Effector memory CD8-positive, alpha-beta T cell (primary cell): ENCODE measurements at regions not wholly inside any gene's neighbourhood (a gene's known extent, or its start where the extent isn't known, plus 50 kb on each side); places are given as distances from the start of the nearest gene placed in this dataset.

Source experiments
- ATAC-seq: fragments of 150-1000 bp; cut with Tn5 transposase; replicated peaks from 2 replicates; pipeline ENCODE4 v1.10.0; 2021; ENCODE audit warnings: mild to moderate bottlenecking, moderate library complexity
- DNase-seq, 3 experiments: peaks; one replicate each; pipeline ENCODE4 v3.0.0; 2021
- H3K27ac Mint-ChIP-seq, 2 donors: one replicate each; pipeline ENCODE4 v1.8.0; 2022; ENCODE audit warnings: mild to moderate bottlenecking in 2 of 2, mixed read lengths in 2 of 2, moderate library complexity in 2 of 2
- H3K27me3 Mint-ChIP-seq, 2 donors: one replicate each; pipeline ENCODE4 v1.8.0; 2022; ENCODE audit warnings: mixed read lengths in 2 of 2
- H3K36me3 Mint-ChIP-seq: one replicate; pipeline ENCODE4 v1.8.0; 2022; ENCODE audit warnings: mild to moderate bottlenecking, moderate library complexity, mixed read lengths; ENCODE audit not compliant: insufficient read depth
- H3K4me1 Mint-ChIP-seq, 2 donors: one replicate each; pipeline ENCODE4 v1.8.0; 2022; ENCODE audit warnings: low read depth in 2 of 2, mixed read lengths in 2 of 2
- H3K4me3 Mint-ChIP-seq, 2 donors: one replicate each; pipeline ENCODE4 v1.8.0; 2022; ENCODE audit warnings: mild to moderate bottlenecking in 2 of 2, mixed read lengths in 2 of 2, moderate library complexity in 2 of 2
- H3K9me3 Mint-ChIP-seq, 2 donors: one replicate each; pipeline ENCODE4 v1.8.0; 2022; ENCODE audit warnings: mixed read lengths in 2 of 2

DNA sequence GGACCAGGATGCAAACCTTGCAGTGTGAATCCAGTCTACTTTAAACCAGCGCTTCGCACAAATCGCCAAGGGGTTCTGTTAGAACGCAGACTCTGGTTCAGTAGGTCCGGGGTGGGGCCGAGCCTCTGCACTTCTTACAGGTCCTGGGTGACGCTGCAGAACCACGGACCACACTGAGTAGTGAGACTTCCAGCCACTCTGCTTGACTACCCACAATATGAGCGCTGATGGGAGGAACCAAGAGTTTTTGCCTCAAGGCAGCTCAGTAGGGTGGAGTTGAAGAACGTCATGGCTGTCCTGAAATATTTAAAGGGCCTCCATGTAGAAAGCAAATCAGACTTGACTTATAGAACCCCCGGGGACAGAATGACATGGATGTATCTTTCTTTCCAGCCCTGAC lies 138.0 kb upstream of the CRY1 start:
- Mint-ChIP-seq H3K4me3 (no peak overlapping the region), H3K27ac (no peak overlapping the region), H3K9me3 (no peaks in the 10 kb centered on the region), H3K36me3 (no peaks in the 10 kb centered on the region), H3K4me1 (no peaks in the 10 kb centered on the region), H3K27me3 (peaks cover 4 to 11% of the 10 kb centered on the region in 2 donors)
- ATAC-seq (no peak), DNase-seq (no peak)

GRCh38 chr12:107233551-107233950 lies 140.2 kb upstream of the CRY1 start:
- peaks cover 0 to 5% of the 10 kb centered on the region in 2 donors for H3K4me1 Mint-ChIP-seq
- no peaks in the 10 kb centered on the region for H3K9me3 Mint-ChIP-seq
- H3K27me3 Mint-ChIP-seq, result peaks cover 17 to 30% of the 10 kb centered on the region in 2 donors
- H3K4me3 Mint-ChIP-seq, result no peak overlapping the region
- ATAC-seq (no peak), DNase-seq (no peak)
- no peaks in the 10 kb centered on the region for H3K36me3 Mint-ChIP-seq
- no peak overlapping the region for H3K27ac Mint-ChIP-seq

DNA sequence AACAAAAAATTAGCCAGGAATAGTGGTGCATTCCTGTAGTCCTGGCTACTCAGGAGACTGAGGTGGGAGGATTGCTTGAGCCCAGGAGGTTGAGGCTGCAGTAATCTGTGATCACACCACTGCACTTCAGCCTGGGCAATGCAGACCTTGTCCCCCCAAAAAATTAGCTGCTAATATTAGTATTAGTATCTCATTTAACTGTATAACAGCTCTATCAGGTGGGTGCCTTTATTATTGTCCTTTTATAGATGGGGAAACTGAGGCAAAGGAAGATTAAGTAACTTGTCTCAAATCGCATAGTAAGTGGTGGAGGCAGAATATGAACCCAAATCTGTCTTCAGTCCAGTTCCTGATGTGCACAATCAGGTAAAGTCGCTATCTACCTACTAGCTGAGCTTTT lies 142.3 kb upstream of the CRY1 start:
- Mint-ChIP-seq H3K4me3 (no peak overlapping the region), H3K36me3 (no peaks in the 10 kb centered on the region)

DNA sequence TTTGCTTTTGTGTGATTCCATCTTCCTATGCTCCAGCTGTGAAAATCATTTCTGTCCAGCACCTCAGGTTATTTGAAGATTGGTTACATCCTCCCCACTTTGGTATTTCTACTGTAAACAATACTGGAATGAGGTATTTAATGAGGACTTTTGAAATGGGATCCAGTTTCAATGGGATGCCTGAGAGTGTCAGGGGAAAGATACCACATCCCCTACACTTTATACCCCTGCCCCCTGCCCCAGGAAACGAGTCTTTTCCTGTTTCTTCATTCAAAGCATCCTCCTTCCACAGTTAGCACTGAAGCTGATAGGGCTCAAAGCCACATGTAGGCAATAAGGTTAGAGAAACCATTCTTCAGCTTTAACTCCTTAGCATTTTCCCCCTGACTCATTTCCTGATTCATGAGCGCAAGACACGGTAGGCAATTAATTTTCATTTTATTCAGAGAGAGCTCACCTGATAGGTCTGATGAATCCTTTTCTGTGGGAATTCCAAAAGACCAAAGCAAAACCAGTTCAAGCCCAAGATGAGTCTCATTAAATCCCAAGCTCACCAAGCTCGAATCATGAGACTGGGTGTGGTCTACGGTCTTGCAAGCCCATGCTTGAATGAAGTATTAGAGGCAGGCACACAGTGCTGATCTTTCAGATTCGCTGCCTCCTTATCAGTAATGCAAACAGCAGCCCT lies 143.6 kb upstream of the CRY1 start:
- H3K9me3 Mint-ChIP-seq, result no peaks in the 10 kb centered on the region
- peaks cover 17 to 39% of the 10 kb centered on the region in 2 donors for H3K27me3 Mint-ChIP-seq
- H3K36me3 Mint-ChIP-seq, result no peaks in the 10 kb centered on the region
- DNase-seq (no peak), ATAC-seq (no peak)
- no peak overlapping the region for H3K27ac Mint-ChIP-seq
- H3K4me1 Mint-ChIP-seq, result peaks cover 0 to 5% of the 10 kb centered on the region in 2 donors
- H3K4me3 Mint-ChIP-seq, result no peak overlapping the region

More for the DNA sequence above, 142.3 kb upstream of the CRY1 start:
- Mint-ChIP-seq H3K4me1 (peaks cover 0 to 5% of the 10 kb centered on the region in 2 donors), H3K27ac (no peak overlapping the region), H3K27me3 (peaks cover 17 to 38% of the 10 kb centered on the region in 2 donors), H3K9me3 (no peaks in the 10 kb centered on the region)
- no peak for ATAC-seq
- no peak for DNase-seq

- peaks cover 28 to 52% of the 10 kb centered on the region in 2 donors for H3K27me3 Mint-ChIP-seq
- peaks cover 0 to 5% of the 10 kb centered on the region in 2 donors for H3K4me1 Mint-ChIP-seq
- ATAC-seq (no peak), DNase-seq (no peak)
- no peak overlapping the region for H3K4me3 Mint-ChIP-seq
- no peaks in the 10 kb centered on the region for H3K9me3 Mint-ChIP-seq
- no peak overlapping the region for H3K27ac Mint-ChIP-seq
- H3K36me3 Mint-ChIP-seq, result no peaks in the 10 kb centered on the region
Measured at GRCh38 chr12:107238296-107238695, 144.9 kb upstream of the CRY1 start.

DNA sequence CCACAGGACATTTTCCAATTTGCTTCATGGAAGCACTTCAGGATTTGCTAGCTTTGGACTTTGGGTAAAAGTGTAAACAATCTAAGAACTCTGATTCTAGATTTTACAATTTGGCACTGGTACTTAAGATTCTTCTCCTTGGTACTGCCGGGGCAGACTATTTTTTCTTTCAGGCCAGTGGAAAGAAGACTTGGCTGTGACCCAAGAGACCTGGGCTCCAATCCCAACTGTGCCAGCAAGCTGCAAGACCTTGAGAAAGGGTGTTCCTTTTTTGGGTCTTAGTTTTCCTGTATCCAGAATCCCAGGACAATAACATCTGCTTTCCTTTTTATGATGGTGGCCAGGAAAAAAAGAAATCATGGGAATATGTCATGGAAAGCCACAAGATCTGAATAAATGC lies 148.1 kb upstream of the CRY1 start:
- H3K27ac Mint-ChIP-seq, result no peak overlapping the region
- DNase-seq, result no peak
- ATAC-seq, result no peak
- H3K27me3 Mint-ChIP-seq, result peaks cover 39 to 61% of the 10 kb centered on the region in 2 donors
- no peaks in the 10 kb centered on the region for H3K9me3 Mint-ChIP-seq
- H3K4me1 Mint-ChIP-seq, result peaks cover 0 to 5% of the 10 kb centered on the region in 2 donors
- no peak overlapping the region for H3K4me3 Mint-ChIP-seq
- no peaks in the 10 kb centered on the region for H3K36me3 Mint-ChIP-seq

GRCh38 chr12:107242189-107242588 lies 148.8 kb upstream of the CRY1 start:
- H3K4me1 Mint-ChIP-seq, result peaks cover 0 to 1% of the 10 kb centered on the region in 2 donors
- H3K36me3 Mint-ChIP-seq, result no peaks in the 10 kb centered on the region
- no peak overlapping the region for H3K4me3 Mint-ChIP-seq
- ATAC-seq (no peak), DNase-seq (no peak)
- no peaks in the 10 kb centered on the region for H3K9me3 Mint-ChIP-seq
- peaks cover 35 to 57% of the 10 kb centered on the region in 2 donors for H3K27me3 Mint-ChIP-seq
- H3K27ac Mint-ChIP-seq, result no peak overlapping the region

- DNase-seq, result no peak
- H3K27ac Mint-ChIP-seq, result no peak overlapping the region
- no peak overlapping the region for H3K4me3 Mint-ChIP-seq
- H3K9me3 Mint-ChIP-seq, result no peaks in the 10 kb centered on the region
- no peaks in the 10 kb centered on the region for H3K36me3 Mint-ChIP-seq
- H3K27me3 Mint-ChIP-seq, result peaks cover 26 to 45% of the 10 kb centered on the region in 2 donors
- ATAC-seq, result no peak
- no peaks in the 10 kb centered on the region for H3K4me1 Mint-ChIP-seq
Measured at GRCh38 chr12:107243341-107243740, 150.0 kb upstream of the CRY1 start.

DNA sequence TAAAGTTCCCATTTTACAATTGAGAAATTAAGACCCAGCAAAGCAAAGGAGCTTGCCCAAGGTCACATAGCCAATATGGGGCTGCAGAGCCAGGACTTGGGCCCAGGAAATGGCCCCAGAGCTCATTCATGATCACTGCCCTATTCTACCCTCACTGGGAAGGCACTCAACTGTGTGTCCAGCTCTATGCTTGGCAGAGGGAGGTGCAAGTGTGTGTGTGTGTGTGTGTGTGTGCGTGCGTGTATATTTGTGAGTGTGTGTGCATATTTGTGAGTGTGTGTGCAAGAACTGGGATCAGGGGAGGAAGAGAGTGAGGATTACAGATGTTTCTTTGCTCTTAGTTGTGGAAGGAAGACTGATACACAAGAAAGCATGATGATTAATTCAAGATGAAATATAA lies 151.2 kb upstream of the CRY1 start:
- no peak overlapping the region for H3K4me3 Mint-ChIP-seq
- no peaks in the 10 kb centered on the region for H3K9me3 Mint-ChIP-seq
- no peaks in the 10 kb centered on the region for H3K4me1 Mint-ChIP-seq
- ATAC-seq (no peak), DNase-seq (no peak)
- no peak overlapping the region for H3K27ac Mint-ChIP-seq
- H3K36me3 Mint-ChIP-seq, result no peaks in the 10 kb centered on the region
- peaks cover 37 to 53% of the 10 kb centered on the region in 2 donors for H3K27me3 Mint-ChIP-seq

GRCh38 chr12:107247650-107248049 lies 154.3 kb upstream of the CRY1 start:
- Mint-ChIP-seq H3K36me3 (no peaks in the 10 kb centered on the region), H3K4me3 (no peak overlapping the region), H3K9me3 (no peaks in the 10 kb centered on the region), H3K27me3 (peaks cover 37 to 39% of the 10 kb centered on the region in 2 donors), H3K27ac (no peak overlapping the region), H3K4me1 (no peaks in the 10 kb centered on the region)
- ATAC-seq (no peak), DNase-seq (no peak)

GRCh38 chr12:107248187-107248586 lies 154.8 kb upstream of the CRY1 start:
- ATAC-seq (no peak), DNase-seq (no peak)
- no peaks in the 10 kb centered on the region for H3K36me3 Mint-ChIP-seq
- no peaks in the 10 kb centered on the region for H3K9me3 Mint-ChIP-seq
- H3K4me3 Mint-ChIP-seq, result no peak overlapping the region
- no peaks in the 10 kb centered on the region for H3K4me1 Mint-ChIP-seq
- H3K27ac Mint-ChIP-seq, result no peak overlapping the region
- H3K27me3 Mint-ChIP-seq, result peaks cover 32 to 34% of the 10 kb centered on the region in 2 donors

DNA sequence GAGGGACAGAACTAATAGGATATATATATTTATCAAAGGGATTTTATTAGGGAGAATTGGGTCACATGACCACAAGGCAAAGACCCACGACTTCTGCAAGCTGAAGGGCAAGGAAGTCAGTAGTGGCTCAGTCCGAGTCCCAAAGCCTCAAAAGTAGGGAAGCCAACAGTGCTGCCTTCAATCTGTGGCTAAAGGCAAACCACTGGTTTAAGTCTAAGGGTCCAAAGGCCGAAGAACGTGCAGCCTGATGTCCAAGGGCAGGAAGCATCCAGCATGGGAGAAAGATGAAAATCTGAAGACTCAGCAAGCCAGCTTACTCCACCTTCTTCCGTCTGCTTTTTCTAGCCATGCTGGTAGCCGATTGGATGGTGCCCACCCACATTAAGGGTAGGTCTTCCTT lies 157.9 kb upstream of the CRY1 start:
- no peak overlapping the region for H3K4me3 Mint-ChIP-seq

GRCh38 chr12:107253361-107253760 lies 160.0 kb upstream of the CRY1 start:
- H3K4me1 Mint-ChIP-seq, result no peaks in the 10 kb centered on the region

More for the DNA sequence above, 157.9 kb upstream of the CRY1 start:
- no peak for DNase-seq
- no peaks in the 10 kb centered on the region for H3K9me3 Mint-ChIP-seq
- no peak overlapping the region for H3K27ac Mint-ChIP-seq
- H3K27me3 Mint-ChIP-seq, result peaks cover 24 to 33% of the 10 kb centered on the region in 2 donors
- ATAC-seq, result no peak
- no peaks in the 10 kb centered on the region for H3K36me3 Mint-ChIP-seq
- no peaks in the 10 kb centered on the region for H3K4me1 Mint-ChIP-seq

GRCh38 chr12:107254258-107254856 lies 161.0 kb upstream of the CRY1 start:
- Mint-ChIP-seq H3K9me3 (no peaks in the 10 kb centered on the region), H3K27ac (no peak overlapping the region), H3K4me3 (no peak overlapping the region), H3K4me1 (no peaks in the 10 kb centered on the region), H3K27me3 (peaks cover 29 to 30% of the 10 kb centered on the region in 2 donors), H3K36me3 (no peaks in the 10 kb centered on the region)
- DNase-seq (no peak), ATAC-seq (no peak)

More at GRCh38 chr12:107253361-107253760, 160.0 kb upstream of the CRY1 start:
- Mint-ChIP-seq H3K9me3 (no peaks in the 10 kb centered on the region), H3K27ac (no peak overlapping the region), H3K27me3 (peaks cover 36 to 39% of the 10 kb centered on the region in 2 donors), H3K36me3 (no peaks in the 10 kb centered on the region), H3K4me3 (no peak overlapping the region)
- ATAC-seq (no peak), DNase-seq (no peak)
